Nephron (organoid): ENCODE measurements at regions not wholly inside any gene's neighbourhood (a gene's known extent, or its start where the extent isn't known, plus 50 kb on each side); places are given as distances from the start of the nearest gene placed in this dataset.

Experiments used
- H3K27ac Mint-ChIP-seq, 3 experiments: 2 replicates each; pipeline ENCODE4 v1.8.0; 2020; ENCODE audit warnings: mixed read lengths in 3 of 3, mild to moderate bottlenecking in 2 of 3, moderate library complexity in 1 of 3
- H3K27me3 Mint-ChIP-seq: 2 replicates; pipeline ENCODE4 v1.8.0; 2021; ENCODE audit warnings: low read depth, mild to moderate bottlenecking, moderate library complexity, mixed read lengths
- H3K36me3 Mint-ChIP-seq: 2 replicates; pipeline ENCODE4 v1.8.0; 2020; ENCODE audit warnings: low read depth, mixed read lengths
- H3K4me1 Mint-ChIP-seq: 2 replicates; pipeline ENCODE4 v1.8.0; 2020; ENCODE audit warnings: mixed read lengths
- H3K4me3 Mint-ChIP-seq, 3 experiments: 2 replicates each; pipeline ENCODE4 v1.8.0; 2020; ENCODE audit warnings: mild to moderate bottlenecking in 3 of 3, mixed read lengths in 3 of 3, moderate library complexity in 2 of 3
- H3K9me3 Mint-ChIP-seq: 2 replicates; pipeline ENCODE4 v1.8.0; 2020; ENCODE audit warnings: mixed read lengths
- CTCF ChIP-seq, 3 experiments: fragments of 200-600 bp; sonication (generic); IDR thresholded peaks; one replicate each; pipeline ENCODE4 v1.5.0; 2021; ENCODE audit warnings: antibody characterized with exemption in 3 of 3; ENCODE audit not compliant: unreplicated experiment in 3 of 3

GRCh38 chr9:7622481-7622880 lies 177.1 kb downstream of the DMAC1 start:
- no peak for TF ChIP-seq CTCF (IDR thresholded peaks at IDR 0.05; ENCODE audit: unreplicated experiment in 3 of 3)
- H3K27me3 Mint-ChIP-seq: no peaks in the 10 kb centered on the region
- peaks cover 5% of the 10 kb centered on the region for H3K4me1 Mint-ChIP-seq
- H3K27ac Mint-ChIP-seq: no peak overlapping the region
- no peaks in the 10 kb centered on the region for H3K9me3 Mint-ChIP-seq
- H3K36me3 Mint-ChIP-seq: no peaks in the 10 kb centered on the region
- H3K4me3 Mint-ChIP-seq: no peak overlapping the region

- Mint-ChIP-seq H3K27ac (no peak overlapping the region), H3K4me1 (no peaks in the 10 kb centered on the region), H3K36me3 (no peaks in the 10 kb centered on the region), H3K9me3 (peaks cover 5% of the 10 kb centered on the region), H3K27me3 (no peaks in the 10 kb centered on the region), H3K4me3 (no peak overlapping the region)
- TF ChIP-seq CTCF (IDR thresholded peaks at IDR 0.05; ENCODE audit: unreplicated experiment in 3 of 3): no peak
Observed at GRCh38 chr9:7615344-7615743, 184.2 kb downstream of the DMAC1 start.

- H3K36me3 Mint-ChIP-seq: no peaks in the 10 kb centered on the region
- no peak overlapping the region for H3K27ac Mint-ChIP-seq
- H3K27me3 Mint-ChIP-seq: no peaks in the 10 kb centered on the region
- TF ChIP-seq CTCF (IDR thresholded peaks at IDR 0.05; ENCODE audit: unreplicated experiment in 3 of 3): no peak
- peaks cover 5% of the 10 kb centered on the region for H3K9me3 Mint-ChIP-seq
- no peak overlapping the region for H3K4me3 Mint-ChIP-seq
- no peaks in the 10 kb centered on the region for H3K4me1 Mint-ChIP-seq
Observed at GRCh38 chr9:7613931-7614330, 185.6 kb downstream of the DMAC1 start.

GRCh38 chr9:7608261-7608660 lies 191.3 kb downstream of the DMAC1 start:
- Mint-ChIP-seq H3K4me3 (no peak overlapping the region), H3K36me3 (no peaks in the 10 kb centered on the region)

GRCh38 chr9:7607421-7607820 lies 192.2 kb downstream of the DMAC1 start:
- Mint-ChIP-seq H3K4me1 (peaks cover 11% of the 10 kb centered on the region), H3K4me3 (no peak overlapping the region), H3K9me3 (peaks cover 5% of the 10 kb centered on the region), H3K27me3 (no peaks in the 10 kb centered on the region), H3K36me3 (no peaks in the 10 kb centered on the region), H3K27ac (no peak overlapping the region)
- TF ChIP-seq CTCF (IDR thresholded peaks at IDR 0.05; ENCODE audit: unreplicated experiment in 3 of 3): no peak

More at GRCh38 chr9:7608261-7608660, 191.3 kb downstream of the DMAC1 start:
- peaks cover 11% of the 10 kb centered on the region for H3K4me1 Mint-ChIP-seq
- no peak for TF ChIP-seq CTCF (IDR thresholded peaks at IDR 0.05; ENCODE audit: unreplicated experiment in 3 of 3)
- peaks cover 5% of the 10 kb centered on the region for H3K9me3 Mint-ChIP-seq
- no peaks in the 10 kb centered on the region for H3K27me3 Mint-ChIP-seq
- H3K27ac Mint-ChIP-seq: no peak overlapping the region

GRCh38 chr9:7606591-7606990 lies 193.0 kb downstream of the DMAC1 start:
- no peaks in the 10 kb centered on the region for H3K36me3 Mint-ChIP-seq
- peaks cover 5% of the 10 kb centered on the region for H3K9me3 Mint-ChIP-seq
- peaks cover 11% of the 10 kb centered on the region for H3K4me1 Mint-ChIP-seq
- no peak for TF ChIP-seq CTCF (IDR thresholded peaks at IDR 0.05; ENCODE audit: unreplicated experiment in 3 of 3)
- no peak overlapping the region for H3K4me3 Mint-ChIP-seq
- no peaks in the 10 kb centered on the region for H3K27me3 Mint-ChIP-seq
- H3K27ac Mint-ChIP-seq: no peak overlapping the region
